Right lobe of liver (tissue), 6 donors: ENCODE measurements at regions not wholly inside any gene's neighbourhood (a gene's known extent, or its start where the extent isn't known, plus 50 kb on each side); places are given as distances from the start of the nearest gene placed in this dataset.

ENCODE experiments used
- ATAC-seq, 4 donors: fragments of 200-7000 bp; cut with Tn5 transposase; one replicate each; pipeline ENCODE4 v1.9.1; 2020; ENCODE audit warnings: mild to moderate bottlenecking in 4 of 4, moderate library complexity in 4 of 4
- DNase-seq, 3 donors: peaks; one replicate each; pipeline ENCODE4 v3.0.0-alpha.2; 2020
- H3K27ac ChIP-seq, 3 donors: fragments of 200-600 bp; one replicate each; pipeline ENCODE4 v1.8.0; 2022
- H3K27me3 ChIP-seq, 2 donors: fragments of 200-600 bp; one replicate each; pipeline ENCODE4 v1.8.0; 2022
- H3K36me3 ChIP-seq, 4 donors: fragments of 200-600 bp; sonication (generic) in 1 of 4; one replicate each; pipeline versions ENCODE4 v1.5.1 to v1.8.0; 2017 to 2022; ENCODE audit warnings: control low read depth in 1 of 4
- H3K4me1 ChIP-seq, 4 donors: fragments of 200-600 bp; sonication (generic) in 1 of 4; one replicate each; pipeline versions ENCODE4 v1.5.1 to v1.8.0; 2017 to 2022; ENCODE audit warnings: control low read depth in 1 of 4
- H3K4me3 ChIP-seq, 3 donors: fragments of 200-600 bp; one replicate each; pipeline ENCODE4 v1.8.0; 2022
- H3K9me3 ChIP-seq, 4 donors: fragments of 200-600 bp; sonication (generic) in 1 of 4; one replicate each; pipeline versions ENCODE4 v1.5.1 to v1.8.0; 2017 to 2022; ENCODE audit warnings: control low read depth in 1 of 4
- POLR2A ChIP-seq: fragments of 450-650 bp; IDR thresholded peaks from one replicate; pipeline ENCODE4 v1.6.1; 2017; ENCODE audit warnings: antibody characterized with exemption, mild to moderate bottlenecking
- WGBS: methylation state at CpG from one replicate; pipeline ENCODE4 v1.1.6; 2018; ENCODE audit warnings: low coverage, low lambda C conversion rate; ENCODE audit not compliant: insufficient coverage; ENCODE audit errors: missing lambda C conversion rate; 5-methylcytosine and 5-hydroxymethylcytosine counted together
- intact Hi-C, 2 donors: fragments of 100-400 bp; cut with DNase I; formaldehyde crosslinking; loops; one replicate each; pipeline versions ENCODE4 v1.11.2 to v1.14.1; 2022
- TF ChIP-seq, protein P1 (sequence below), 4 donors: fragments of 200-600 bp in 3 of 4; fragments of 450-650 bp in 1 of 4; IDR thresholded peaks; one replicate each; pipeline versions ENCODE4 v1.5.1 to v1.8.0; 2016 to 2022; ENCODE audit warnings: antibody characterized with exemption in 4 of 4, mild to moderate bottlenecking in 2 of 4
- donor health status: DM: no; HTN: yes; CAD: no.
- donor health status: DM: no; HTN: no; CAD: no.
- donor health status: DM: no; HTN: no; CAD: no.
- donor health status: DM: no; HTN: yes; CAD: no.
- donor health status: DM: no; HTN: yes; CAD: no.

GRCh38 chr2:55973673-55974072 is 50.1 kb upstream of the EFEMP1 start:
- H3K9me3 ChIP-seq: no peaks in the 10 kb centered on the region
- no peak for TF ChIP-seq POLR2A
- TF ChIP-seq, protein P1, sequence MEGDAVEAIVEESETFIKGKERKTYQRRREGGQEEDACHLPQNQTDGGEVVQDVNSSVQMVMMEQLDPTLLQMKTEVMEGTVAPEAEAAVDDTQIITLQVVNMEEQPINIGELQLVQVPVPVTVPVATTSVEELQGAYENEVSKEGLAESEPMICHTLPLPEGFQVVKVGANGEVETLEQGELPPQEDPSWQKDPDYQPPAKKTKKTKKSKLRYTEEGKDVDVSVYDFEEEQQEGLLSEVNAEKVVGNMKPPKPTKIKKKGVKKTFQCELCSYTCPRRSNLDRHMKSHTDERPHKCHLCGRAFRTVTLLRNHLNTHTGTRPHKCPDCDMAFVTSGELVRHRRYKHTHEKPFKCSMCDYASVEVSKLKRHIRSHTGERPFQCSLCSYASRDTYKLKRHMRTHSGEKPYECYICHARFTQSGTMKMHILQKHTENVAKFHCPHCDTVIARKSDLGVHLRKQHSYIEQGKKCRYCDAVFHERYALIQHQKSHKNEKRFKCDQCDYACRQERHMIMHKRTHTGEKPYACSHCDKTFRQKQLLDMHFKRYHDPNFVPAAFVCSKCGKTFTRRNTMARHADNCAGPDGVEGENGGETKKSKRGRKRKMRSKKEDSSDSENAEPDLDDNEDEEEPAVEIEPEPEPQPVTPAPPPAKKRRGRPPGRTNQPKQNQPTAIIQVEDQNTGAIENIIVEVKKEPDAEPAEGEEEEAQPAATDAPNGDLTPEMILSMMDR (IDR thresholded peaks at IDR 0.05): no peak
- no peaks in the 10 kb centered on the region for H3K27me3 ChIP-seq
- H3K4me3 ChIP-seq: no peak overlapping the region
- no peak overlapping the region for H3K27ac ChIP-seq
- H3K36me3 ChIP-seq: no peaks in the 10 kb centered on the region
- ATAC-seq (no peak), DNase-seq (no peak)
- H3K4me1 ChIP-seq: no peaks in the 10 kb centered on the region
- WGBS: 100% methylated on average over 1 of the region's 1 CpG
- intact Hi-C loops: no loop called here

DNA sequence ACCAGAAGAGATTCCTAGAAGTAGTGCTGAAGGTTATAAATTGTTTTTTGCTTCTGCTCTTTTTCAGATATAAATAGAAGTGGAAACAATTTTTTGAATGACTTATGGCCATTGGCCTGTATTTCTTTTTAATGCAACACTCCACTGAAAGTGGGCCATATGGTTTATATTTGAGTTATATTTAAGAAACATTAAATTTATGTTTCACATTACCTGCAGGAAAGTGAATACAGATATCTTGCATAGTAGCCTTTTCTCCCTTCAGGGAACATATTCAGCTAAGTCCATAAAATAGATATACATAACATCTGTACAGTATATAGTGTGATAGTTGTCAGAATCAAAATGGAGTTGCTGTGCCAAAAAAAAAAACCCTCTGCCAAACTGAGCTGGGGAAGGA is 53.1 kb upstream of the EFEMP1 start:
- no peaks in the 10 kb centered on the region for H3K9me3 ChIP-seq
- TF ChIP-seq, protein P1 (IDR thresholded peaks at IDR 0.05): no peak
- TF ChIP-seq POLR2A: no peak
- ATAC-seq: no peak
- no peaks in the 10 kb centered on the region for H3K27me3 ChIP-seq
- no peak overlapping the region for H3K4me3 ChIP-seq
- H3K27ac ChIP-seq: no peak overlapping the region
- H3K4me1 ChIP-seq: no peaks in the 10 kb centered on the region
- intact Hi-C loops: no loop called here
- no peak for DNase-seq
- H3K36me3 ChIP-seq: no peaks in the 10 kb centered on the region

DNA sequence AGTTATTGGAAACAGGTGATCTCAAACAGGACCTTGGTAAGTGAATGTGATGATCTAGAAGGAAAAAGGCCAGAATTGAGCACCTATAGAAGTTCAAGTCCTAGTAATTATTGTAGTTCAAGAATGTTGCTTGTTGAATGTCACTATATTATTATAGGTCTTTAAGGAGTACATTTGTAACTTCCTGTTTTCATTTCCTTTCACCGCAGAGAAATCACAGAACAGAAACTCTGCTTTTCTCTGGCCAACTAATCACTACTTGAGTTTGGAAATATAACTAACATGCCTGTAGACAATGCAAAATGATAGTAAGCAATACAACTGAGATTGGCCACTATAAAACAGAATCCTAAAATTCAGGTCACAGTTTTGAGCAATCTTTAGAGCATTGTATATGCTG is 61.8 kb upstream of the EFEMP1 start:
- TF ChIP-seq, protein P1 (IDR thresholded peaks at IDR 0.05): no peak
- no peak for TF ChIP-seq POLR2A
- DNase-seq (no peak), ATAC-seq (peak in 1 of 4 donors; percentile 46)
- H3K9me3 ChIP-seq: no peaks in the 10 kb centered on the region
- H3K27ac ChIP-seq: no peak overlapping the region
- H3K36me3 ChIP-seq: no peaks in the 10 kb centered on the region
- intact Hi-C loops: no loop called here
- WGBS: 44% methylated on average over 1 of the region's 1 CpG
- H3K4me1 ChIP-seq: no peaks in the 10 kb centered on the region
- no peak overlapping the region for H3K4me3 ChIP-seq
- no peaks in the 10 kb centered on the region for H3K27me3 ChIP-seq

- WGBS: 56% methylated on average over 2 of the region's 2 CpGs
Observed at GRCh38 chr2:55986001-55986400, 62.4 kb upstream of the EFEMP1 start.

More at GRCh38 chr2:55986001-55986400, 62.4 kb upstream of the EFEMP1 start:
- Histone ChIP-seq H3K9me3 (no peaks in the 10 kb centered on the region), H3K36me3 (no peaks in the 10 kb centered on the region), H3K4me3 (no peak overlapping the region), H3K27ac (no peak overlapping the region), H3K27me3 (no peaks in the 10 kb centered on the region), H3K4me1 (no peaks in the 10 kb centered on the region)
- no peak for DNase-seq
- no peak for ATAC-seq
- TF ChIP-seq, protein P1 (IDR thresholded peaks at IDR 0.05): no peak
- TF ChIP-seq POLR2A: no peak
- intact Hi-C loops: no loop called here
